HL-60 (cell line): ENCODE measurements at regions not wholly inside any gene's neighbourhood (a gene's known extent, or its start where the extent isn't known, plus 50 kb on each side); places are given as distances from the start of the nearest gene placed in this dataset.

Source experiments
- DNase-seq, 2 experiments: peaks; one replicate each; pipeline ENCODE4 v3.0.0-alpha.2; 2010 to 2020; ENCODE audit warnings: low read depth in 1 of 2, low spot score in 1 of 2
- H3K27ac ChIP-seq: fragments of 250-450 bp; sonication (Bioruptor Pico); replicated peaks from 2 replicates; pipeline ENCODE4 v1.5.1; 2020; ENCODE audit warnings: mild to moderate bottlenecking, moderate library complexity
- H3K27me3 ChIP-seq: fragments of 250-450 bp; sonication (Bioruptor Pico); 2 replicates; pipeline ENCODE4 v1.5.1; 2021; ENCODE audit warnings: mild to moderate bottlenecking, moderate library complexity; ENCODE audit not compliant: insufficient read depth, poor library complexity, severe bottlenecking
- H3K4me3 ChIP-seq: replicated peaks from 2 replicates; pipeline ENCODE4 v1.5.1; 2011; ENCODE audit warnings: mild to moderate bottlenecking, control low read depth, low read length; ENCODE audit not compliant: insufficient read depth
- CTCF ChIP-seq: IDR thresholded peaks from one replicate; pipeline ENCODE4 v1.5.1; 2011; ENCODE audit warnings: low read length, control low read depth, inconsistent platforms; ENCODE audit not compliant: insufficient read depth
- GABPA ChIP-seq: IDR thresholded peaks from 2 replicates; pipeline ENCODE4 v1.6.1; 2012; ENCODE audit warnings: low read depth
- POLR2AphosphoS5 ChIP-seq: IDR thresholded peaks from 2 replicates; pipeline ENCODE4 v1.6.1; 2012; ENCODE audit warnings: low read depth
- REST ChIP-seq: IDR thresholded peaks from 2 replicates; pipeline ENCODE4 v1.6.1; 2012; ENCODE audit warnings: low read depth; ENCODE audit not compliant: insufficient replicate concordance
- SPI1 ChIP-seq: IDR thresholded peaks from 2 replicates; pipeline ENCODE4 v1.6.1; 2012; ENCODE audit warnings: low read depth, mild to moderate bottlenecking, borderline replicate concordance

DNA sequence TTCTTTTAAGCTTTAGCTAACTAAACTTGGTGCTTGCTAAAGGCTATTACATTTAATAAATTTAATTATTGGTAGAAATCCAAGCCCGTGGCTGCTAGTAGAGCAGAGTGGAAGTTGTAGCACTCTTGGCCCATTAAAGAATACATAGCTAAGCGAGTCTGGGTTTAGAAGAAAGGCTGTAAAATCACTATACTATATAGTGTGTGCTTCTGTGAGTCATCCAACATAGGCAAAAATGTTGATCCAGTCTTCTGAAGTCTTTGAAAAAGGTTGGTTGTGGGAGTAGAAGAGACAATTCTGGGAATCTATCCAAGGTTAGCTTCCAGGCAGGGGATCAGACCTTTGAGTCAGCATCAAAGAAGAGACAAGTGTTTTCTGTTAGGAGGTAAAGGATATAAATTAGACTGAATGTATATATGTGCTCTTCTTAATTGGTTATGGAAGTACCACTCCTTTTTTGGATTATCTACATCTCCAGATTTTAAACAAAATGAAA lies 664.2 kb downstream of the NXPH1 start:
- no peak for DNase-seq
- H3K27ac ChIP-seq: no peak overlapping the region
- no peak for TF ChIP-seq GABPA

DNA sequence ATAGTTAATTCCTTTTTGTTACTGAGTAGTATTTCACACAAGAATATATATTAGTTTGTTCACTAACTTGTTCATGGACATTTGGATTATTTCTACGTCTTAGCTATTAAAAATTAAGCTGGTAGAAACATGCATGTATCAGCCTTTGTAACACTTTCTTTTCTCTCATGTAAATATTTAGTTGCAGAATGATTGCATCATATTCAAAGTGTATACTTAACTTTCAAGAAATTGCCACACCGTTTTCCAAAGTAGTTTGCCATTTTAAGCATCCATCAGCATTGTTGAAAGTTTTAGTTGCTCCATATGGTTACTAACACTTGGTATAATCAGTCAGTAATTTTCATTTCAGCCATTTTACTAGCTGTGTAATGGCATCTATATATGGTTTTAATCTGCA lies 666.9 kb downstream of the NXPH1 start:
- H3K4me3 ChIP-seq: no peak overlapping the region
- no peak for DNase-seq
- no peaks in the 10 kb centered on the region for H3K27me3 ChIP-seq
- TF ChIP-seq CTCF: no peak
- TF ChIP-seq GABPA: no peak
- TF ChIP-seq SPI1: no peak
- no peak for TF ChIP-seq POLR2AphosphoS5
- TF ChIP-seq REST: no peak
- no peak overlapping the region for H3K27ac ChIP-seq

More for the DNA sequence above, 664.2 kb downstream of the NXPH1 start:
- no peak overlapping the region for H3K4me3 ChIP-seq
- H3K27me3 ChIP-seq: no peaks in the 10 kb centered on the region

DNA sequence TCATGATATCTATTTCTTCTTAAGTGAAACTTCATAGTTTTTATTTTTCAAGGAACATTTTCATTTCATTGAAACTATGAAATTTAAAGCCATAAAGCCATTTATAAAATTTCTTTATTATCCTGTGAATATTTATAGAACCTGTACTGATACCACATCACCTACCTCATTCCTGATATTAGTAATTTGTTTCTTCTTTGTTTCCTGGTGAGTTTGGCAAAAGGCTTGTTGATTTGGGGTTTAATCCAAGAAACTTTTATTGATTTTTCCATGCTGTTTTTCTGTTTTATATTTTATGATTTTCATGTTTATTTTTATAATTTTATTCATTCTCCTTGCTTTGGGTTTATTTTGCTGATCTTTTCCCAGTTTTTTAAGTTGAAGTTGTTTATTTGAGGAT lies 669.4 kb downstream of the NXPH1 start:
- no peak overlapping the region for H3K27ac ChIP-seq
- H3K27me3 ChIP-seq: no peaks in the 10 kb centered on the region
- no peak overlapping the region for H3K4me3 ChIP-seq
- DNase-seq: no peak
- TF ChIP-seq GABPA: no peak

DNA sequence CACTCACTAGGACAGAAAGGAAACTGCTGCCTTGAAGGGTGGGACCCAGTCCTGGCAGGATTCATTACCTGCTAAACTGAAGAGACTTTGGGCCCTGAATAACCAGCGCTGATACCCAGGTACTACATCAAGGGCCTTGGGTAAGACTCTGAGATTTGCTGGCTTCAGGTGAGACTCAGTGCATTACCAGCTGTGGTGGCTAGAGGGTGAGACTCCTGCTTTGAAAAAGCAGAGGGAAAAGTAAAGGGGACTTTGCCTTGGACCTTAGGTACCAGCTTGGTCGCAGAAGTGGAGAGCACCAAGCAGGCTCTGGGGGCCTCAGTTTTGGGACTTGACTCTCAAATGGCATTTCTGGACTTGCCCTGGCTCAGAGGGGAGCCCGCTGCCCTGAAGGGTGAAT lies 673.3 kb downstream of the NXPH1 start:
- Histone ChIP-seq H3K4me3 (no peak overlapping the region), H3K27me3 (no peaks in the 10 kb centered on the region), H3K27ac (no peak overlapping the region)
- no peak for DNase-seq
- TF ChIP-seq POLR2AphosphoS5 (no peak), CTCF (no peak), GABPA (no peak), REST (no peak), SPI1 (no peak)

GRCh38 chr7:9120331-9120730 lies 686.9 kb downstream of the NXPH1 start:
- TF ChIP-seq POLR2AphosphoS5: no peak
- TF ChIP-seq GABPA: no peak
- no peak for TF ChIP-seq REST
- TF ChIP-seq CTCF: no peak
- TF ChIP-seq SPI1: no peak
- H3K4me3 ChIP-seq: no peak overlapping the region
- H3K27me3 ChIP-seq: no peaks in the 10 kb centered on the region
- no peak overlapping the region for H3K27ac ChIP-seq
- DNase-seq: no peak
